Urinary bladder (tissue), 3 donors: ENCODE measurements at regions not wholly inside any gene's neighbourhood (a gene's known extent, or its start where the extent isn't known, plus 50 kb on each side); places are given as distances from the start of the nearest gene placed in this dataset.
"Not testable (repeated sequence)": the region's sequence is repeated elsewhere in the genome, so short reads cannot be mapped to it uniquely, and the experiment has no call there.

ENCODE experiments used
- DNase-seq: peaks from one replicate; pipeline ENCODE4 v3.0.0-alpha.2; 2015; ENCODE audit errors: extremely low spot score
- H3K27ac ChIP-seq: one replicate; pipeline ENCODE4 v1.5.1; 2013; ENCODE audit warnings: low read depth, mild to moderate bottlenecking, moderate library complexity
- H3K36me3 ChIP-seq: one replicate; pipeline ENCODE4 v1.6.1; 2013; ENCODE audit warnings: mild to moderate bottlenecking, moderate library complexity; ENCODE audit not compliant: insufficient read depth
- H3K4me1 ChIP-seq: one replicate; pipeline ENCODE4 v1.6.1; 2013; ENCODE audit warnings: mild to moderate bottlenecking, moderate library complexity; ENCODE audit not compliant: insufficient read depth
- H3K4me3 ChIP-seq: one replicate; pipeline ENCODE4 v1.5.1; 2013; ENCODE audit warnings: low read depth, low read length
- WGBS: extraction: QIAGEN DNeasy Blood & Tissue Kit; methylation state at CpG from one replicate; pipeline ENCODE4 v1.1.7; 2013; 5-methylcytosine and 5-hydroxymethylcytosine counted together
- donor health status: healthy with polysubstance abuse.
- donor health status: healthy.

GRCh38 chr7:46286957-46287356 lies 365.9 kb upstream of the IGFBP3 start:
- Histone ChIP-seq H3K4me1 (no peaks in the 10 kb centered on the region), H3K36me3 (no peaks in the 10 kb centered on the region), H3K4me3 (no peak overlapping the region), H3K27ac (no peak overlapping the region)
- 86% methylated on average over 2 of the region's 2 CpGs for WGBS
- no peak for DNase-seq

GRCh38 chr7:46286356-46286755 lies 365.3 kb upstream of the IGFBP3 start:
- no peak overlapping the region for H3K4me3 ChIP-seq
- 78% methylated on average over 2 of the region's 2 CpGs for WGBS

GRCh38 chr7:46285878-46286277 lies 364.8 kb upstream of the IGFBP3 start:
- Histone ChIP-seq H3K36me3 (no peaks in the 10 kb centered on the region), H3K27ac (no peak overlapping the region), H3K4me3 (no peak overlapping the region), H3K4me1 (no peaks in the 10 kb centered on the region)
- 52% methylated on average over 1 of the region's 1 CpG for WGBS
- DNase-seq: no peak

More at GRCh38 chr7:46286356-46286755, 365.3 kb upstream of the IGFBP3 start:
- Histone ChIP-seq H3K36me3 (no peaks in the 10 kb centered on the region), H3K4me1 (no peaks in the 10 kb centered on the region), H3K27ac (no peak overlapping the region)
- DNase-seq: no peak

- WGBS: 73% methylated on average over 7 of the region's 7 CpGs
- Histone ChIP-seq H3K27ac (no peak overlapping the region), H3K4me1 (no peaks in the 10 kb centered on the region), H3K4me3 (no peak overlapping the region), H3K36me3 (no peaks in the 10 kb centered on the region)
- no peak for DNase-seq
Measured at GRCh38 chr7:46283852-46284251, 362.8 kb upstream of the IGFBP3 start.

GRCh38 chr7:46282155-46282554 lies 361.1 kb upstream of the IGFBP3 start:
- Histone ChIP-seq H3K4me1 (no peaks in the 10 kb centered on the region), H3K4me3 (no peak overlapping the region), H3K27ac (no peak overlapping the region), H3K36me3 (no peaks in the 10 kb centered on the region)
- no peak for DNase-seq
- WGBS: 76% methylated on average over 1 of the region's 1 CpG

GRCh38 chr7:46281071-46281470 lies 360.0 kb upstream of the IGFBP3 start:
- WGBS: 48% methylated on average over 2 of the region's 2 CpGs
- H3K27ac ChIP-seq: no peak overlapping the region
- DNase-seq: no peak

GRCh38 chr7:46279290-46279689 lies 358.2 kb upstream of the IGFBP3 start:
- Histone ChIP-seq H3K4me1 (no peaks in the 10 kb centered on the region), H3K36me3 (no peaks in the 10 kb centered on the region), H3K4me3 (no peak overlapping the region), H3K27ac (no peak overlapping the region)
- no peak for DNase-seq
- 91% methylated on average over 2 of the region's 2 CpGs for WGBS

More at GRCh38 chr7:46281071-46281470, 360.0 kb upstream of the IGFBP3 start:
- Histone ChIP-seq H3K4me3 (no peak overlapping the region), H3K4me1 (no peaks in the 10 kb centered on the region), H3K36me3 (no peaks in the 10 kb centered on the region)

GRCh38 chr7:46264646-46265045 lies 343.6 kb upstream of the IGFBP3 start:
- 77% methylated on average over 2 of the region's 2 CpGs for WGBS
- no peak overlapping the region for H3K27ac ChIP-seq
- no peak overlapping the region for H3K4me3 ChIP-seq
- no peaks in the 10 kb centered on the region for H3K36me3 ChIP-seq
- DNase-seq: no peak
- no peaks in the 10 kb centered on the region for H3K4me1 ChIP-seq

GRCh38 chr7:46261638-46262037 lies 340.6 kb upstream of the IGFBP3 start:
- not testable (repeated sequence) for H3K27ac ChIP-seq, H3K4me3 ChIP-seq, DNase-seq, H3K36me3 ChIP-seq, H3K4me1 ChIP-seq
- 87% methylated on average over 9 of the region's 9 CpGs for WGBS

- Histone ChIP-seq H3K4me1 (no peaks in the 10 kb centered on the region), H3K27ac (no peak overlapping the region)
- WGBS: 64% methylated on average over 1 of the region's 1 CpG
Measured at GRCh38 chr7:46259947-46260346, 338.9 kb upstream of the IGFBP3 start.

GRCh38 chr7:46257761-46258448 lies 336.8 kb upstream of the IGFBP3 start:
- DNase-seq: no peak
- no peak overlapping the region for H3K27ac ChIP-seq
- WGBS: 77% methylated on average over 3 of the region's 3 CpGs

More at GRCh38 chr7:46259947-46260346, 338.9 kb upstream of the IGFBP3 start:
- no peak for DNase-seq
- Histone ChIP-seq H3K36me3 (no peaks in the 10 kb centered on the region), H3K4me3 (no peak overlapping the region)

GRCh38 chr7:46256870-46257661 lies 336.0 kb upstream of the IGFBP3 start:
- WGBS: 60% methylated on average over 8 of the region's 8 CpGs
- H3K4me3 ChIP-seq: no peak overlapping the region
- no peak for DNase-seq
- H3K4me1 ChIP-seq: no peaks in the 10 kb centered on the region
- no peaks in the 10 kb centered on the region for H3K36me3 ChIP-seq
- H3K27ac ChIP-seq: no peak overlapping the region

More at GRCh38 chr7:46257761-46258448, 336.8 kb upstream of the IGFBP3 start:
- Histone ChIP-seq H3K4me1 (no peaks in the 10 kb centered on the region), H3K36me3 (no peaks in the 10 kb centered on the region), H3K4me3 (no peak overlapping the region)

GRCh38 chr7:46253520-46253919 lies 332.4 kb upstream of the IGFBP3 start:
- H3K4me3 ChIP-seq: no peak overlapping the region
- H3K4me1 ChIP-seq: no peaks in the 10 kb centered on the region
- no peak overlapping the region for H3K27ac ChIP-seq
- WGBS: 93% methylated on average over 1 of the region's 1 CpG
- no peak for DNase-seq
- H3K36me3 ChIP-seq: no peaks in the 10 kb centered on the region

GRCh38 chr7:46247664-46248063 lies 326.6 kb upstream of the IGFBP3 start:
- no peak for DNase-seq
- no peaks in the 10 kb centered on the region for H3K4me1 ChIP-seq
- H3K27ac ChIP-seq: no peak overlapping the region
- no peaks in the 10 kb centered on the region for H3K36me3 ChIP-seq
- WGBS: 80% methylated on average over 1 of the region's 1 CpG
- H3K4me3 ChIP-seq: no peak overlapping the region
